ENCODE measurements at regions not wholly inside any gene's neighbourhood (a gene's known extent, or its start where the extent isn't known, plus 50 kb on each side); places are given as distances from the start of the nearest gene placed in this dataset.

- TF ChIP-seq, protein P1, sequence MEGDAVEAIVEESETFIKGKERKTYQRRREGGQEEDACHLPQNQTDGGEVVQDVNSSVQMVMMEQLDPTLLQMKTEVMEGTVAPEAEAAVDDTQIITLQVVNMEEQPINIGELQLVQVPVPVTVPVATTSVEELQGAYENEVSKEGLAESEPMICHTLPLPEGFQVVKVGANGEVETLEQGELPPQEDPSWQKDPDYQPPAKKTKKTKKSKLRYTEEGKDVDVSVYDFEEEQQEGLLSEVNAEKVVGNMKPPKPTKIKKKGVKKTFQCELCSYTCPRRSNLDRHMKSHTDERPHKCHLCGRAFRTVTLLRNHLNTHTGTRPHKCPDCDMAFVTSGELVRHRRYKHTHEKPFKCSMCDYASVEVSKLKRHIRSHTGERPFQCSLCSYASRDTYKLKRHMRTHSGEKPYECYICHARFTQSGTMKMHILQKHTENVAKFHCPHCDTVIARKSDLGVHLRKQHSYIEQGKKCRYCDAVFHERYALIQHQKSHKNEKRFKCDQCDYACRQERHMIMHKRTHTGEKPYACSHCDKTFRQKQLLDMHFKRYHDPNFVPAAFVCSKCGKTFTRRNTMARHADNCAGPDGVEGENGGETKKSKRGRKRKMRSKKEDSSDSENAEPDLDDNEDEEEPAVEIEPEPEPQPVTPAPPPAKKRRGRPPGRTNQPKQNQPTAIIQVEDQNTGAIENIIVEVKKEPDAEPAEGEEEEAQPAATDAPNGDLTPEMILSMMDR (conservative IDR thresholded peaks at IDR 0.05; ENCODE audit: low read depth, low read length): no peak
- no peak overlapping the region for H3K4me3 ChIP-seq (ENCODE audit: low read depth, low read length)
- DNase-seq (ENCODE audit: low read depth): no peak
Measured at GRCh38 chr2:6421138-6421730, 444.5 kb downstream of the CMPK2 start.

DNA sequence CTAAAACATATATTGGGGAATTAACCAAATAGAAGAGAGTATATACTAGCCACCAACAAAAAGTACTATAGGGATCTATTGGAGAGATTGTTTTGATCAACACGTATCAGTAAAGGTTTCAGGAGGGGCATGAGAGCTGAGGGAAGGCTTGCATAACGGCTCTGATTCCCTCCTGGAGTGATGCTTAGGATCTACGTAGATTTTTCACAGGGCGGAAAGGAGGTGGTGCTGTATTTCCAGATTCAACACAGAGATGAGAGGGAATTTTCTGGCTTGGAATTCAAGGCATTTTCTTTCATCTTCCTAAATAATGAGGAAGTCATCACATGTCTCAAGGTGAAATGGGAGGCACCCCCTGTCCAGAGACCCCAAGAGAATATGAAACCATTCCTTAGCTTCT is 443.8 kb downstream of the CMPK2 start:
- no peak for DNase-seq (ENCODE audit: low read depth)
- no peak overlapping the region for H3K4me3 ChIP-seq (ENCODE audit: low read depth, low read length)
- TF ChIP-seq, protein P1 (conservative IDR thresholded peaks at IDR 0.05; ENCODE audit: low read depth, low read length): no peak

GRCh38 chr2:6423157-6423556 is 442.6 kb downstream of the CMPK2 start:
- DNase-seq (ENCODE audit: low read depth): peak; percentile 26
- no peak overlapping the region for H3K4me3 ChIP-seq (ENCODE audit: low read depth, low read length)
- TF ChIP-seq, protein P1 (conservative IDR thresholded peaks at IDR 0.05; ENCODE audit: low read depth, low read length): no peak

DNA sequence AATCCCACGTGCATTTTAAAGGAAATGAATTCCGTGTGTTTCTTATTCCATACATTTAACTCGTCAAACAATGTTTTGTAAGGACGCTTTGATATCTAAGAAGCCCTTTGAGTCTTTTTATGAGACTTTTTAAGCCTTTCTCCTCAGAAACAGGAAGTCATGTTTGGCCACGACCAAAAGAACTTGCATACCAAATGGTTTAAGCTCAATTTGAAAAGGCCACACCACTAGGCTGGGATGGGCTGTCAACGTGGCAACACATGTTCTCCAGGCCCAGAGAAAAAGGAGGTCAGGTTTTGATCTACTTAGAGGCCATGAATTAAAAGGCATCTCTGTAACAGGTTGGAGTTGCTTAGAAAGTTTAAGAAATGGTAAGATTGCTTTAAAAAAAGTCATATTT is 441.8 kb downstream of the CMPK2 start:
- TF ChIP-seq, protein P1 (conservative IDR thresholded peaks at IDR 0.05; ENCODE audit: low read depth, low read length): no peak
- H3K4me3 ChIP-seq (ENCODE audit: low read depth, low read length): no peak overlapping the region
- peak; percentile 16 for DNase-seq (ENCODE audit: low read depth)

- DNase-seq (ENCODE audit: low read depth): no peak
- TF ChIP-seq, protein P1 (conservative IDR thresholded peaks at IDR 0.05; ENCODE audit: low read depth, low read length): no peak
- H3K4me3 ChIP-seq (ENCODE audit: low read depth, low read length): no peak overlapping the region
Measured at GRCh38 chr2:6425032-6425431, 440.7 kb downstream of the CMPK2 start.

GRCh38 chr2:6429210-6429986 is 436.3 kb downstream of the CMPK2 start:
- TF ChIP-seq, protein P1 (conservative IDR thresholded peaks at IDR 0.05; ENCODE audit: low read depth, low read length): no peak
- no peak for DNase-seq (ENCODE audit: low read depth)
- no peak overlapping the region for H3K4me3 ChIP-seq (ENCODE audit: low read depth, low read length)

DNA sequence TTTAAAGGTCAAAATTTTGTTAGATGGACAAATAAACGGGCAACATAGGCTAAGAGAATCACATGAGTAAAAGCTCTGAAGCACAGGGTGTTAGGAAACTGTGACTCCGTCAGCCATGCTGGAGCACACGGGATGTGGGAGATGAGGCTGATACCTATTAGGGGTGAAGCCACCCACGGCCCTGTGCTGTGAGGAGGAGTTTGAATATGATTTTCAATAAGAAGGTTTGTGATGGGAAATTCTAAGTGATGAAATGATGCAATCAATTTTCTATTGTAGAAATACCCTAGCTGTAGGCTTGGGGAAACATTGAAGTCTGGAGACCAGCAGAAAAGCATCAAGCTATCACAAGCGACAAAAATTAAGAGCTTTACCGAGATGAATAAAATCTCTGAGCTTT is 431.3 kb downstream of the CMPK2 start:
- no peak for DNase-seq (ENCODE audit: low read depth)
- no peak overlapping the region for H3K4me3 ChIP-seq (ENCODE audit: low read depth, low read length)
- TF ChIP-seq, protein P1 (conservative IDR thresholded peaks at IDR 0.05; ENCODE audit: low read depth, low read length): no peak

All from choroid plexus epithelial cell (primary cell).